ENCODE measurements at regions not wholly inside any gene's neighbourhood (a gene's known extent, or its start where the extent isn't known, plus 50 kb on each side); places are given as distances from the start of the nearest gene placed in this dataset.

DNA sequence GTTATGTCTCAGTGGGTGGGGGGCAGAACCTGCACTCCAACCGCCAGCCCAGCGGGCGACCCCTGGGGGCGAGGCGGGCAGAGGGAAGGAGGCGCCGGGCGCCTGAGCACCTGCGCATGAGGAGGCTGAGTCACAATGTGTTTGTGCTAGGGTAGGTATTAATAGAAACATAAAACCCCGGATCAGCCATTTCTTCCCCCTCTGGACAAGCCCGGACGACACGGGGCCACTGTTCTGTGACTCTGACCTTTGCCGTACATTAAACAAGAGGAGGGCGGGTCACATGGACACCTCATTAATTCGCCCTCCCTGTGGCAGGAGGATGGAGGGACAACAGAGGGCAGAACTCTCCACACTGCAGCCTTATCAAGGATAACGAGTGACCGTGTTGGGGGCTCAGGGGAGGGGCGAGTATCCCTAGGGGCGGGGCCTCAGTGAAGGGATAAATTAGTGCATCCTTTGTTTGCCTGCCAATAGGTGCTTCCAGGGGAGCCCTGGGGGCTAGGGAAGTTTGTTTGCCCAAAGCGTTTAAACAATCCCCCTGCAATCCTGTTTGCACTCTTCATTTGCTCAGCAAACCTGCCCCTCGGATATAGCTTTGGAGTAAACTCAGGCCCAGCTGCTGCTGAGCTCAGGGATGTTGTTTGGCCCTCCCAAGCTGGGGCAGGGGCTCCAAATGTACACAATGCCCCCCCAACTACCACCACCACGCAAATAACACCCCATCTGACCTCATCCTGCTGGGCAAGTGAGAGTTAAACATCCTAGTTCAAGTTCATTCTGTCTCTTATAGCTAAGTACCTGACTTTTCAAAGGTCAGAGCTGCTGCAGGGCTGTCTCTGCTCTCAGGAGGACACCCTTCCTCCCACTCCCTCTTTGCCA is 171.2 kb upstream of the GLI2 start:
- intact Hi-C loops (cut with DNase I): loop anchor here in 1 of 2 donors (10.0 kb wide), 1 partner anchor 110 kb away; no protein-coding TSS in a partner anchor
- TF ChIP-seq, protein P1, sequence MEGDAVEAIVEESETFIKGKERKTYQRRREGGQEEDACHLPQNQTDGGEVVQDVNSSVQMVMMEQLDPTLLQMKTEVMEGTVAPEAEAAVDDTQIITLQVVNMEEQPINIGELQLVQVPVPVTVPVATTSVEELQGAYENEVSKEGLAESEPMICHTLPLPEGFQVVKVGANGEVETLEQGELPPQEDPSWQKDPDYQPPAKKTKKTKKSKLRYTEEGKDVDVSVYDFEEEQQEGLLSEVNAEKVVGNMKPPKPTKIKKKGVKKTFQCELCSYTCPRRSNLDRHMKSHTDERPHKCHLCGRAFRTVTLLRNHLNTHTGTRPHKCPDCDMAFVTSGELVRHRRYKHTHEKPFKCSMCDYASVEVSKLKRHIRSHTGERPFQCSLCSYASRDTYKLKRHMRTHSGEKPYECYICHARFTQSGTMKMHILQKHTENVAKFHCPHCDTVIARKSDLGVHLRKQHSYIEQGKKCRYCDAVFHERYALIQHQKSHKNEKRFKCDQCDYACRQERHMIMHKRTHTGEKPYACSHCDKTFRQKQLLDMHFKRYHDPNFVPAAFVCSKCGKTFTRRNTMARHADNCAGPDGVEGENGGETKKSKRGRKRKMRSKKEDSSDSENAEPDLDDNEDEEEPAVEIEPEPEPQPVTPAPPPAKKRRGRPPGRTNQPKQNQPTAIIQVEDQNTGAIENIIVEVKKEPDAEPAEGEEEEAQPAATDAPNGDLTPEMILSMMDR (IDR thresholded peaks at IDR 0.05): no peak
- no peak for TF ChIP-seq POLR2A (IDR thresholded peaks at IDR 0.05)
- ATAC-seq (no peak), DNase-seq (peak in 2 of 3 donors; percentile 7 to 47)
- WGBS (ENCODE audit: insufficient coverage, low coverage, low lambda C conversion rate, missing lambda C conversion rate): 24% methylated on average over 2 of the region's 23 CpGs
- Histone ChIP-seq H3K36me3 (no peaks in the 10 kb centered on the region), H3K4me3 (no peak overlapping the region), H3K27ac (no peak overlapping the region), H3K4me1 (no peaks in the 10 kb centered on the region), H3K9me3 (no peaks in the 10 kb centered on the region), H3K27me3 (no peaks in the 10 kb centered on the region)

- Histone ChIP-seq H3K27me3 (no peaks in the 10 kb centered on the region), H3K36me3 (no peaks in the 10 kb centered on the region), H3K9me3 (no peaks in the 10 kb centered on the region), H3K4me3 (no peak overlapping the region), H3K27ac (no peak overlapping the region), H3K4me1 (no peaks in the 10 kb centered on the region)
- DNase-seq (peak in 1 of 3 donors; percentile 7), ATAC-seq (no peak)
- no CpG with 5 or more reads among the region's 8 CpGs for WGBS (ENCODE audit: insufficient coverage, low coverage, low lambda C conversion rate, missing lambda C conversion rate)
- TF ChIP-seq, protein P1 (IDR thresholded peaks at IDR 0.05): no peak
- no peak for TF ChIP-seq POLR2A (IDR thresholded peaks at IDR 0.05)
- intact Hi-C loops (cut with DNase I): loop anchor here in 1 of 2 donors (10.0 kb wide), 1 partner anchor 110 kb away; no protein-coding TSS in a partner anchor
Measured at GRCh38 chr2:120565095-120565460, 170.6 kb upstream of the GLI2 start.

- Histone ChIP-seq H3K36me3 (no peaks in the 10 kb centered on the region), H3K4me1 (peaks cover 0 to 5% (median 2%) of the 10 kb centered on the region in 4 donors), H3K27ac (no peak overlapping the region), H3K27me3 (no peaks in the 10 kb centered on the region), H3K4me3 (no peak overlapping the region), H3K9me3 (no peaks in the 10 kb centered on the region)
- TF ChIP-seq, protein P1 (IDR thresholded peaks at IDR 0.05): no peak
- TF ChIP-seq POLR2A (IDR thresholded peaks at IDR 0.05): no peak
- intact Hi-C loops (cut with DNase I): loop anchor here in 1 of 2 donors (10.0 kb wide), 1 partner anchor 109 kb away; no protein-coding TSS in a partner anchor
- WGBS (ENCODE audit: insufficient coverage, low coverage, low lambda C conversion rate, missing lambda C conversion rate): 86% methylated on average over 9 of the region's 9 CpGs
- DNase-seq (peak in 1 of 3 donors; percentile 1), ATAC-seq (no peak)
Measured at GRCh38 chr2:120565929-120566328, 169.7 kb upstream of the GLI2 start.

- H3K4me3 ChIP-seq: no peak overlapping the region
- no peaks in the 10 kb centered on the region for H3K27me3 ChIP-seq
- WGBS (ENCODE audit: insufficient coverage, low coverage, low lambda C conversion rate, missing lambda C conversion rate): 36% methylated on average over 5 of the region's 21 CpGs
- no peaks in the 10 kb centered on the region for H3K36me3 ChIP-seq
- peak in 2 of 3 donors; percentile 13 to 25 for DNase-seq
- no peak overlapping the region for H3K27ac ChIP-seq
- TF ChIP-seq POLR2A (IDR thresholded peaks at IDR 0.05): no peak
- TF ChIP-seq, protein P1 (IDR thresholded peaks at IDR 0.05): no peak
- peaks cover 0 to 9% (median 4%) of the 10 kb centered on the region in 4 donors for H3K4me1 ChIP-seq
- ATAC-seq: peak in 1 of 4 donors; percentile 8
- no peaks in the 10 kb centered on the region for H3K9me3 ChIP-seq
- intact Hi-C loops (cut with DNase I): loop anchor here in 1 of 2 donors (10.0 kb wide), 1 partner anchor 108 kb away; no protein-coding TSS in a partner anchor
Measured at GRCh38 chr2:120566331-120567035, 169.2 kb upstream of the GLI2 start.
